B cell (primary cell): ENCODE measurements at regions not wholly inside any gene's neighbourhood (a gene's known extent, or its start where the extent isn't known, plus 50 kb on each side); places are given as distances from the start of the nearest gene placed in this dataset.

Experiments
- ATAC-seq: fragments of 200-7000 bp; cut with Tn5 transposase; one replicate; pipeline ENCODE4 v1.10.0; 2021; ENCODE audit warnings: low read depth, mild to moderate bottlenecking, moderate number of reproducible peaks, moderate library complexity
- CTCF ChIA-PET: fragments of 350-600 bp; sonication (Branson Sonifier 250); formaldehyde crosslinking; loops from one replicate; lab custom pipeline; 2021; ENCODE audit warnings: antibody characterized with exemption, inconsistent platforms; lab: Charles Lee
- POLR2A ChIA-PET: fragments of 350-600 bp; sonication (Branson Sonifier 250); formaldehyde crosslinking; loops from one replicate; lab custom pipeline; 2021; ENCODE audit warnings: antibody characterized with exemption; lab: Charles Lee
- DNase-seq: peaks from one replicate; pipeline ENCODE4 v3.0.0; 2013
- H2AFZ ChIP-seq: 2 replicates; pipeline ENCODE4 v1.6.1; 2012; ENCODE audit warnings: mild to moderate bottlenecking, low read depth, low read length; ENCODE audit not compliant: insufficient read depth, poor library complexity, severe bottlenecking
- H3K27ac ChIP-seq, 2 donors: 1 replicate in 1 of 2; 2 replicates in 1 of 2; pipeline ENCODE4 v1.5.1; 2012 to 2013; ENCODE audit warnings: low read length in 2 of 2, mild to moderate bottlenecking in 2 of 2, moderate library complexity in 1 of 2
- H3K27me3 ChIP-seq, 4 experiments: fragments of 200-600 bp in 1 of 4; sonication (generic) in 1 of 4; replicated peaks in 1 of 4; 1 replicate in 2 of 4; 2 replicates in 2 of 4; pipeline versions ENCODE4 v1.6.1 to v1.7.0; 2013 to 2016; ENCODE audit warnings: low read length in 3 of 4, mild to moderate bottlenecking in 2 of 4, mixed read lengths in 1 of 4, moderate library complexity in 1 of 4; ENCODE audit not compliant: insufficient read depth in 4 of 4, control insufficient read depth in 3 of 4; ENCODE audit errors: control extremely low read depth in 1 of 4
- H3K36me3 ChIP-seq, 2 experiments: replicated peaks in 1 of 2; 1 replicate in 1 of 2; 2 replicates in 1 of 2; pipeline versions ENCODE4 v1.6.1 to v1.7.1; 2013; ENCODE audit warnings: low read length in 1 of 2; ENCODE audit not compliant: insufficient read depth in 2 of 2, control insufficient read depth in 1 of 2; ENCODE audit errors: control extremely low read depth in 1 of 2, extremely low read depth in 1 of 2
- H3K4me1 ChIP-seq, 2 donors: fragments of 200-600 bp in 1 of 2; sonication (generic) in 1 of 2; 1 replicate in 1 of 2; 2 replicates in 1 of 2; pipeline versions ENCODE4 v1.5.1 to v1.6.1; 2013 to 2017; ENCODE audit warnings: low read length in 2 of 2; ENCODE audit not compliant: control insufficient read depth in 2 of 2, insufficient read depth in 2 of 2
- H3K4me2 ChIP-seq: replicated peaks from 2 replicates; pipeline ENCODE3; 2012; ENCODE audit warnings: mild to moderate bottlenecking, low read depth, low read length; ENCODE audit not compliant: poor library complexity, severe bottlenecking
- H3K4me3 ChIP-seq, 5 experiments: fragments of 200-600 bp in 1 of 5; sonication (generic) in 1 of 5; 1 replicate in 3 of 5; 2 replicates in 2 of 5; pipeline versions ENCODE4 v1.5.1 to v1.7.0; 2011 to 2016; ENCODE audit warnings: low read length in 4 of 5, mild to moderate bottlenecking in 4 of 5, low read depth in 2 of 5, control low read depth in 1 of 5, moderate library complexity in 1 of 5; ENCODE audit not compliant: insufficient read depth in 1 of 5; ENCODE audit errors: control extremely low read depth in 1 of 5, extremely low read depth in 1 of 5
- H3K79me2 ChIP-seq: fragments of 200-600 bp; sonication (generic); one replicate; pipeline ENCODE4 v1.6.0; 2016; ENCODE audit warnings: low read length; ENCODE audit not compliant: control insufficient read depth, insufficient read depth
- H3K9ac ChIP-seq: fragments of 200-600 bp; sonication (generic); 2 replicates; pipeline ENCODE4 v1.6.1; 2017; ENCODE audit warnings: mild to moderate bottlenecking, low read length, moderate library complexity
- H3K9me3 ChIP-seq, 3 donors: one replicate each; pipeline versions ENCODE4 v1.6.1 to v1.7.1; 2013; ENCODE audit warnings: low read length in 2 of 3; ENCODE audit not compliant: control insufficient read depth in 2 of 3, insufficient read depth in 1 of 3; ENCODE audit errors: control extremely low read depth in 1 of 3
- H4K20me1 ChIP-seq: 2 replicates; pipeline ENCODE4 v1.6.0; 2012; ENCODE audit warnings: mild to moderate bottlenecking, low read length; ENCODE audit not compliant: insufficient read depth, control insufficient read depth, poor library complexity, severe bottlenecking
- H3K27ac Mint-ChIP-seq: one replicate; pipeline ENCODE4 v1.8.0; 2021; ENCODE audit warnings: mixed read lengths
- H3K27me3 Mint-ChIP-seq: one replicate; pipeline ENCODE4 v1.8.0; 2021; ENCODE audit warnings: mixed read lengths
- H3K4me1 Mint-ChIP-seq: one replicate; pipeline ENCODE4 v1.8.0; 2021; ENCODE audit warnings: mixed read lengths
- H3K4me3 Mint-ChIP-seq: one replicate; pipeline ENCODE4 v1.8.0; 2021; ENCODE audit warnings: mixed read lengths
- H3K9me3 Mint-ChIP-seq: one replicate; pipeline ENCODE4 v1.8.0; 2022; ENCODE audit warnings: mixed read lengths; ENCODE audit not compliant: insufficient read depth
- EZH2 ChIP-seq: IDR thresholded peaks from 2 replicates; pipeline ENCODE4 v1.6.1; 2012; ENCODE audit warnings: borderline replicate concordance, low read depth, mild to moderate bottlenecking, moderate library complexity, low read length; ENCODE audit not compliant: insufficient read depth, poor library complexity, severe bottlenecking
- WGBS: methylation state at CpG from one replicate; pipeline ENCODE4 v1.1.5; 2013; ENCODE audit warnings: missing lambda C conversion rate; ENCODE audit not compliant: insufficient coverage; 5-methylcytosine and 5-hydroxymethylcytosine counted together
- intact Hi-C: fragments of 100-400 bp; cut with micrococcal nuclease; formaldehyde crosslinking; loops from one replicate; pipeline ENCODE4 v1.10.0; 2022
- TF ChIP-seq, protein P1 (sequence below): fragments of 200-600 bp; IDR thresholded peaks from one replicate; pipeline ENCODE4 v1.8.0; 2022; ENCODE audit warnings: antibody characterized with exemption, mild to moderate bottlenecking

DNA sequence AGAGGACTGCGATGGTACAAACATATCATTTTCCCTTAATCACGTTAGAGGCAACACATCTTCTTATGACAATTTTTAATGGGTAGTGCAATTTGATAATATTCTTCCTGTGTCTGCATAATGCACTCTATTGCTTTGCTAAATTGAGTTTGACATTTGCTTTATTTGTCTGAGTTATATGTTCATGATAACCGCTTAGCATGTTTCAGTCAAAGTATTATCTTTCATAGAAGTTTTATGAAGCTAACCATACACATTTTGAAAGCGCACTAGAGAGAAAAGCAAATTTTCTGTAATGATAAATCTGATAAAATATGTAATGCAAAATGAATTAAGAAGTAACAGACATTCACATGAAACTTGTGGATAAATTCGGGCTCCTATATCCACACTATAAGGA lies 1276.9 kb downstream of the ZPLD1 start:
- WGBS, result no CpG with 5 or more reads among the region's 5 CpGs
- TF ChIP-seq, protein P1, sequence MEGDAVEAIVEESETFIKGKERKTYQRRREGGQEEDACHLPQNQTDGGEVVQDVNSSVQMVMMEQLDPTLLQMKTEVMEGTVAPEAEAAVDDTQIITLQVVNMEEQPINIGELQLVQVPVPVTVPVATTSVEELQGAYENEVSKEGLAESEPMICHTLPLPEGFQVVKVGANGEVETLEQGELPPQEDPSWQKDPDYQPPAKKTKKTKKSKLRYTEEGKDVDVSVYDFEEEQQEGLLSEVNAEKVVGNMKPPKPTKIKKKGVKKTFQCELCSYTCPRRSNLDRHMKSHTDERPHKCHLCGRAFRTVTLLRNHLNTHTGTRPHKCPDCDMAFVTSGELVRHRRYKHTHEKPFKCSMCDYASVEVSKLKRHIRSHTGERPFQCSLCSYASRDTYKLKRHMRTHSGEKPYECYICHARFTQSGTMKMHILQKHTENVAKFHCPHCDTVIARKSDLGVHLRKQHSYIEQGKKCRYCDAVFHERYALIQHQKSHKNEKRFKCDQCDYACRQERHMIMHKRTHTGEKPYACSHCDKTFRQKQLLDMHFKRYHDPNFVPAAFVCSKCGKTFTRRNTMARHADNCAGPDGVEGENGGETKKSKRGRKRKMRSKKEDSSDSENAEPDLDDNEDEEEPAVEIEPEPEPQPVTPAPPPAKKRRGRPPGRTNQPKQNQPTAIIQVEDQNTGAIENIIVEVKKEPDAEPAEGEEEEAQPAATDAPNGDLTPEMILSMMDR, result no peak
- no peak for TF ChIP-seq EZH2
- POLR2A ChIA-PET, result no interaction called here

GRCh38 chr3:103712320-103713008 lies 1277.6 kb downstream of the ZPLD1 start:
- Mint-ChIP-seq H3K4me1 (no peaks in the 10 kb centered on the region), H3K27ac (no peak overlapping the region), H3K4me3 (no peak overlapping the region), H3K27me3 (no peaks in the 10 kb centered on the region), H3K9me3 (no peaks in the 10 kb centered on the region)
- Histone ChIP-seq H3K27ac (no peak overlapping the region), H3K4me1 (no peaks in the 10 kb centered on the region), H3K9ac (no peak overlapping the region), H2AFZ (no peak overlapping the region), H4K20me1 (no peaks in the 10 kb centered on the region), H3K4me2 (no peak overlapping the region), H3K9me3 (no peaks in the 10 kb centered on the region), H3K4me3 (no peak overlapping the region), H3K79me2 (no peaks in the 10 kb centered on the region), H3K27me3 (no peaks in the 10 kb centered on the region), H3K36me3 (no peaks in the 10 kb centered on the region)
- CTCF ChIA-PET, result no interaction called here
- POLR2A ChIA-PET, result no interaction called here
- ATAC-seq (no peak), DNase-seq (no peak)
- TF ChIP-seq EZH2, result no peak
- TF ChIP-seq, protein P1, result no peak
- intact Hi-C loops, result no loop called here
- no CpG with 5 or more reads among the region's 1 CpG for WGBS

More for the DNA sequence above, 1276.9 kb downstream of the ZPLD1 start:
- ATAC-seq (no peak), DNase-seq (no peak)
- no peaks in the 10 kb centered on the region for H3K27me3 Mint-ChIP-seq
- H3K4me3 ChIP-seq, result no peak overlapping the region
- H3K27ac ChIP-seq, result no peak overlapping the region
- no peak overlapping the region for H3K4me2 ChIP-seq
- H3K9me3 Mint-ChIP-seq, result no peaks in the 10 kb centered on the region
- H3K27me3 ChIP-seq, result no peaks in the 10 kb centered on the region
- no peaks in the 10 kb centered on the region for H4K20me1 ChIP-seq
- no peak overlapping the region for H2AFZ ChIP-seq
- no peaks in the 10 kb centered on the region for H3K4me1 Mint-ChIP-seq
- CTCF ChIA-PET, result no interaction called here
- intact Hi-C loops, result no loop called here
- H3K4me1 ChIP-seq, result no peaks in the 10 kb centered on the region
- H3K79me2 ChIP-seq, result no peaks in the 10 kb centered on the region
- H3K9ac ChIP-seq, result no peak overlapping the region
- no peaks in the 10 kb centered on the region for H3K36me3 ChIP-seq
- no peak overlapping the region for H3K4me3 Mint-ChIP-seq
- no peak overlapping the region for H3K27ac Mint-ChIP-seq
- no peaks in the 10 kb centered on the region for H3K9me3 ChIP-seq
